Testis (tissue), 2 donors: ENCODE measurements at regions not wholly inside any gene's neighbourhood (a gene's known extent, or its start where the extent isn't known, plus 50 kb on each side); places are given as distances from the start of the nearest gene placed in this dataset.

Experiments
- DNase-seq: peaks from one replicate; pipeline ENCODE4 v3.0.0-alpha.2; 2019
- H3K27ac ChIP-seq, 2 donors: fragments of 200-600 bp; sonication (generic); one replicate each; pipeline ENCODE4 v1.5.1; 2019
- H3K27me3 ChIP-seq: fragments of 200-600 bp; sonication (generic); one replicate; pipeline ENCODE4 v1.5.1; 2019
- H3K36me3 ChIP-seq: fragments of 200-600 bp; sonication (generic); one replicate; pipeline ENCODE4 v1.5.1; 2017; ENCODE audit warnings: low read depth; ENCODE audit errors: missing control alignments
- H3K4me1 ChIP-seq: fragments of 200-600 bp; sonication (generic); one replicate; pipeline ENCODE4 v1.5.1; 2019
- H3K4me3 ChIP-seq, 2 donors: fragments of 200-600 bp; sonication (generic); one replicate each; pipeline ENCODE4 v1.5.1; 2017 to 2019
- H3K9me3 ChIP-seq: fragments of 200-600 bp; sonication (generic); one replicate; pipeline ENCODE4 v1.5.1; 2017
- CTCF ChIP-seq, 3 experiments: fragments of 450-650 bp in 2 of 3; fragments of 200-600 bp in 1 of 3; sonication (generic) in 1 of 3; IDR thresholded peaks; one replicate each; pipeline ENCODE4 v1.5.1; 2016 to 2019; ENCODE audit warnings: antibody characterized with exemption in 3 of 3, mild to moderate bottlenecking in 2 of 3, moderate library complexity in 1 of 3
- POLR2A ChIP-seq: fragments of 450-650 bp; IDR thresholded peaks from one replicate; pipeline ENCODE4 v1.6.1; 2017; ENCODE audit warnings: antibody characterized with exemption, mild to moderate bottlenecking, moderate library complexity
- WGBS, 2 donors: methylation state at CpG; one replicate each; pipeline ENCODE4 v1.1.5; 2018; 5-methylcytosine and 5-hydroxymethylcytosine counted together
- intact Hi-C: fragments of 100-400 bp; cut with DNase I; formaldehyde crosslinking; loops from one replicate; pipeline ENCODE4 v1.15.1; 2023; ENCODE audit warnings: low total_unique reads

DNA sequence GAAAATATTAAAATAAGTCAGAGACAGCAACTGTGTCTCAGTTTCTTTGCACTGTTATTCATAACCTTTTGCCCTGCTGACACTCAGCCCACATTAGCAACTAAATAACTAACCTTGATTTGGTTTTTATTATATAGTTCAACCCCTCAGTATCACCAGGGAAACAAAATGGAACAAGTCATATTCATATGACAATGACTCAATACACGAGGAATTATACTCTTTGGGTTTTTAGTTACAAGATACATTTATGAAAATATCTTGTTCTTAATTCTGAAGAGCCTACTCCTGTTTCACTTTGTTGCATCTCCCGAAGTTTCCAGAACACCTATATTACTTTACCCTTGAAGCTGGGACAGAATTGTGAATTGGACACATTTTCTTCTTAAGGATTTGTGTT, 845.4 kb downstream of the EFNA5 start:
- no peak overlapping the region for H3K4me3 ChIP-seq
- H3K36me3 ChIP-seq = no peaks in the 10 kb centered on the region
- intact Hi-C loops = no loop called here
- DNase-seq = no peak
- H3K27me3 ChIP-seq = no peaks in the 10 kb centered on the region
- no peaks in the 10 kb centered on the region for H3K4me1 ChIP-seq
- TF ChIP-seq CTCF (IDR thresholded peaks at IDR 0.05) = no peak
- no peak for TF ChIP-seq POLR2A
- H3K9me3 ChIP-seq = no peaks in the 10 kb centered on the region
- WGBS, 2 donors = 57 to 62% methylated on average over 2 of the region's 2 CpGs
- no peak overlapping the region for H3K27ac ChIP-seq

DNA sequence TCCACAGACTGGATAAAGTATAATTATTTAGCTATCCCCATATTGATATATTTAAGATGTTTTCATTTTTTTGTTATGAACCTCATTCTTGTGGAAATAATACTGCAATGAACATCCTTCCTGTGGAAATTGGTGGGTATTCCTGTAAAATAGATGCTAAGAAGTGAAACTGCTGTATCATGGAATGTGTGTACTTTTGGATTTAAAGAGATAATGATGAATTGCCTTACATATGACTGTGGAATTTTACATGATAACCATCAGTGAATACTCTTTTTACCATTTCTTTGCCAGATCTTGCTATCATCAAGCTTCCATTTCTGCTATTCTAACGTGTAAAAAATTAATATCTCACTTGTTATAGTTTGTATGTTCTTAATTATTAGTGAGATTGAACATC, 847.9 kb downstream of the EFNA5 start:
- Histone ChIP-seq H3K4me1 (no peaks in the 10 kb centered on the region), H3K9me3 (no peaks in the 10 kb centered on the region), H3K4me3 (no peak overlapping the region), H3K36me3 (no peaks in the 10 kb centered on the region), H3K27ac (no peak overlapping the region), H3K27me3 (no peaks in the 10 kb centered on the region)
- 70 to 83% methylated on average over 1 of the region's 1 CpG for WGBS, 2 donors
- DNase-seq = no peak
- TF ChIP-seq CTCF (IDR thresholded peaks at IDR 0.05) (no peak), POLR2A (no peak)
- intact Hi-C loops = no loop called here

- no peaks in the 10 kb centered on the region for H3K4me1 ChIP-seq
- H3K4me3 ChIP-seq = no peak overlapping the region
- H3K36me3 ChIP-seq = no peaks in the 10 kb centered on the region
- H3K27me3 ChIP-seq = no peaks in the 10 kb centered on the region
- WGBS, 2 donors = 86 to 87% methylated on average over 4 of the region's 4 CpGs
- DNase-seq = no peak
- no peak overlapping the region for H3K27ac ChIP-seq
- no peak for TF ChIP-seq POLR2A
- no peak for TF ChIP-seq CTCF (IDR thresholded peaks at IDR 0.05)
- intact Hi-C loops = no loop called here
- no peaks in the 10 kb centered on the region for H3K9me3 ChIP-seq
These were observed 852.2 kb downstream of the EFNA5 start for GRCh38 chr5:106818552-106818951.

GRCh38 chr5:106814961-106815360, 855.8 kb downstream of the EFNA5 start:
- intact Hi-C loops = no loop called here
- DNase-seq = no peak
- TF ChIP-seq POLR2A (no peak), CTCF (IDR thresholded peaks at IDR 0.05) (no peak)
- no peak overlapping the region for H3K4me3 ChIP-seq
- no peaks in the 10 kb centered on the region for H3K4me1 ChIP-seq
- H3K27ac ChIP-seq = no peak overlapping the region
- no peaks in the 10 kb centered on the region for H3K27me3 ChIP-seq
- whole genome bisulfite sequencing, 2 donors = 87% methylated on average over 2 of the region's 2 CpGs
- no peaks in the 10 kb centered on the region for H3K36me3 ChIP-seq
- H3K9me3 ChIP-seq = no peaks in the 10 kb centered on the region

GRCh38 chr5:106801554-106801953, 869.2 kb downstream of the EFNA5 start:
- DNase-seq = no peak
- intact Hi-C loops = no loop called here
- TF ChIP-seq POLR2A (no peak), CTCF (IDR thresholded peaks at IDR 0.05) (no peak)

More at GRCh38 chr5:106801554-106801953, 869.2 kb downstream of the EFNA5 start:
- H3K4me1 ChIP-seq = no peaks in the 10 kb centered on the region
- no peak overlapping the region for H3K27ac ChIP-seq
- no peaks in the 10 kb centered on the region for H3K36me3 ChIP-seq
- whole genome bisulfite sequencing, 2 donors = 85 to 86% methylated on average over 3 of the region's 3 CpGs
- H3K4me3 ChIP-seq = no peak overlapping the region
- no peaks in the 10 kb centered on the region for H3K9me3 ChIP-seq
- no peaks in the 10 kb centered on the region for H3K27me3 ChIP-seq
